ENCODE measurements at regions not wholly inside any gene's neighbourhood (a gene's known extent, or its start where the extent isn't known, plus 50 kb on each side); places are given as distances from the start of the nearest gene placed in this dataset.

GRCh38 chr9:108188976-108189375 is 666.8 kb downstream of the ACTL7B start:
- Histone ChIP-seq H3K36me3 (ENCODE audit: insufficient read depth, insufficient read length, low read length) (no peaks in the 10 kb centered on the region), H3K9ac (ENCODE audit: insufficient read length, low read depth) (no peak overlapping the region), H3K4me1 (ENCODE audit: insufficient read depth, insufficient read length) (no peaks in the 10 kb centered on the region), H3K4me3 (ENCODE audit: insufficient read length, low read depth) (no peak overlapping the region), H3K27me3 (ENCODE audit: insufficient read depth, insufficient read length) (no peaks in the 10 kb centered on the region), H3K9me3 (ENCODE audit: insufficient read depth, low read length) (no peaks in the 10 kb centered on the region)
- TF ChIP-seq SUZ12 (IDR thresholded peaks at IDR 0.05; ENCODE audit: extremely low read depth, insufficient read depth, insufficient read length) (no peak), YY1 (IDR thresholded peaks at IDR 0.05; ENCODE audit: insufficient read depth, insufficient read length) (no peak), ZNF274 (IDR thresholded peaks at IDR 0.05; ENCODE audit: low read depth, low read length) (no peak)
- DNase-seq (ENCODE audit: low read depth, low spot score), result no peak

GRCh38 chr9:108188482-108188881 is 667.3 kb downstream of the ACTL7B start:
- H3K36me3 ChIP-seq (ENCODE audit: insufficient read depth, insufficient read length, low read length), result no peaks in the 10 kb centered on the region
- no peak overlapping the region for H3K9ac ChIP-seq (ENCODE audit: insufficient read length, low read depth)
- no peak for DNase-seq (ENCODE audit: low read depth, low spot score)
- H3K9me3 ChIP-seq (ENCODE audit: insufficient read depth, low read length), result no peaks in the 10 kb centered on the region
- no peaks in the 10 kb centered on the region for H3K4me1 ChIP-seq (ENCODE audit: insufficient read depth, insufficient read length)
- H3K27me3 ChIP-seq (ENCODE audit: insufficient read depth, insufficient read length), result no peaks in the 10 kb centered on the region
- TF ChIP-seq YY1 (IDR thresholded peaks at IDR 0.05; ENCODE audit: insufficient read depth, insufficient read length) (no peak), SUZ12 (IDR thresholded peaks at IDR 0.05; ENCODE audit: extremely low read depth, insufficient read depth, insufficient read length) (no peak), ZNF274 (IDR thresholded peaks at IDR 0.05; ENCODE audit: low read depth, low read length) (no peak)
- H3K4me3 ChIP-seq (ENCODE audit: insufficient read length, low read depth), result no peak overlapping the region

- Histone ChIP-seq H3K9ac (ENCODE audit: insufficient read length, low read depth) (no peak overlapping the region), H3K36me3 (ENCODE audit: insufficient read depth, insufficient read length, low read length) (no peaks in the 10 kb centered on the region), H3K27me3 (ENCODE audit: insufficient read depth, insufficient read length) (no peaks in the 10 kb centered on the region), H3K4me3 (ENCODE audit: insufficient read length, low read depth) (no peak overlapping the region), H3K9me3 (ENCODE audit: insufficient read depth, low read length) (no peaks in the 10 kb centered on the region), H3K4me1 (ENCODE audit: insufficient read depth, insufficient read length) (no peaks in the 10 kb centered on the region)
- TF ChIP-seq YY1 (IDR thresholded peaks at IDR 0.05; ENCODE audit: insufficient read depth, insufficient read length), result no peak
- TF ChIP-seq ZNF274 (IDR thresholded peaks at IDR 0.05; ENCODE audit: low read depth, low read length), result no peak
- TF ChIP-seq SUZ12 (IDR thresholded peaks at IDR 0.05; ENCODE audit: extremely low read depth, insufficient read depth, insufficient read length), result no peak
- no peak for DNase-seq (ENCODE audit: low read depth, low spot score)
Observed at GRCh38 chr9:108186642-108187395, 669.0 kb downstream of the ACTL7B start.

- Histone ChIP-seq H3K9me3 (ENCODE audit: insufficient read depth, low read length) (no peaks in the 10 kb centered on the region), H3K36me3 (ENCODE audit: insufficient read depth, insufficient read length, low read length) (no peaks in the 10 kb centered on the region), H3K9ac (ENCODE audit: insufficient read length, low read depth) (no peak overlapping the region), H3K27me3 (ENCODE audit: insufficient read depth, insufficient read length) (no peaks in the 10 kb centered on the region), H3K4me1 (ENCODE audit: insufficient read depth, insufficient read length) (no peaks in the 10 kb centered on the region), H3K4me3 (ENCODE audit: insufficient read length, low read depth) (no peak overlapping the region)
- DNase-seq (ENCODE audit: low read depth, low spot score), result no peak
- no peak for TF ChIP-seq SUZ12 (IDR thresholded peaks at IDR 0.05; ENCODE audit: extremely low read depth, insufficient read depth, insufficient read length)
- TF ChIP-seq ZNF274 (IDR thresholded peaks at IDR 0.05; ENCODE audit: low read depth, low read length), result no peak
- TF ChIP-seq YY1 (IDR thresholded peaks at IDR 0.05; ENCODE audit: insufficient read depth, insufficient read length), result no peak
Observed at GRCh38 chr9:108185613-108186012, 670.2 kb downstream of the ACTL7B start.

GRCh38 chr9:108184941-108185340 is 670.8 kb downstream of the ACTL7B start:
- no peaks in the 10 kb centered on the region for H3K4me1 ChIP-seq (ENCODE audit: insufficient read depth, insufficient read length)
- H3K9me3 ChIP-seq (ENCODE audit: insufficient read depth, low read length), result no peaks in the 10 kb centered on the region
- H3K9ac ChIP-seq (ENCODE audit: insufficient read length, low read depth), result no peak overlapping the region
- no peak for DNase-seq (ENCODE audit: low read depth, low spot score)
- TF ChIP-seq ZNF274 (IDR thresholded peaks at IDR 0.05; ENCODE audit: low read depth, low read length), result no peak
- TF ChIP-seq SUZ12 (IDR thresholded peaks at IDR 0.05; ENCODE audit: extremely low read depth, insufficient read depth, insufficient read length), result no peak
- no peak for TF ChIP-seq YY1 (IDR thresholded peaks at IDR 0.05; ENCODE audit: insufficient read depth, insufficient read length)
- H3K36me3 ChIP-seq (ENCODE audit: insufficient read depth, insufficient read length, low read length), result no peaks in the 10 kb centered on the region
- H3K27me3 ChIP-seq (ENCODE audit: insufficient read depth, insufficient read length), result no peaks in the 10 kb centered on the region
- no peak overlapping the region for H3K4me3 ChIP-seq (ENCODE audit: insufficient read length, low read depth)

- no peak for DNase-seq (ENCODE audit: low read depth, low spot score)
- Histone ChIP-seq H3K9me3 (ENCODE audit: insufficient read depth, low read length) (no peaks in the 10 kb centered on the region), H3K27me3 (ENCODE audit: insufficient read depth, insufficient read length) (no peaks in the 10 kb centered on the region), H3K36me3 (ENCODE audit: insufficient read depth, insufficient read length, low read length) (no peaks in the 10 kb centered on the region), H3K9ac (ENCODE audit: insufficient read length, low read depth) (no peak overlapping the region), H3K4me1 (ENCODE audit: insufficient read depth, insufficient read length) (no peaks in the 10 kb centered on the region), H3K4me3 (ENCODE audit: insufficient read length, low read depth) (no peak overlapping the region)
- TF ChIP-seq YY1 (IDR thresholded peaks at IDR 0.05; ENCODE audit: insufficient read depth, insufficient read length) (no peak), SUZ12 (IDR thresholded peaks at IDR 0.05; ENCODE audit: extremely low read depth, insufficient read depth, insufficient read length) (no peak), ZNF274 (IDR thresholded peaks at IDR 0.05; ENCODE audit: low read depth, low read length) (no peak)
Observed at GRCh38 chr9:108184009-108184408, 671.8 kb downstream of the ACTL7B start.

- no peaks in the 10 kb centered on the region for H3K27me3 ChIP-seq (ENCODE audit: insufficient read depth, insufficient read length)
- TF ChIP-seq YY1 (IDR thresholded peaks at IDR 0.05; ENCODE audit: insufficient read depth, insufficient read length) (no peak), ZNF274 (IDR thresholded peaks at IDR 0.05; ENCODE audit: low read depth, low read length) (no peak), SUZ12 (IDR thresholded peaks at IDR 0.05; ENCODE audit: extremely low read depth, insufficient read depth, insufficient read length) (no peak)
- DNase-seq (ENCODE audit: low read depth, low spot score), result no peak
Observed at GRCh38 chr9:108182950-108183381, 672.8 kb downstream of the ACTL7B start.

More at GRCh38 chr9:108182950-108183381, 672.8 kb downstream of the ACTL7B start:
- Histone ChIP-seq H3K4me3 (ENCODE audit: insufficient read length, low read depth) (no peak overlapping the region), H3K36me3 (ENCODE audit: insufficient read depth, insufficient read length, low read length) (no peaks in the 10 kb centered on the region), H3K4me1 (ENCODE audit: insufficient read depth, insufficient read length) (no peaks in the 10 kb centered on the region), H3K9me3 (ENCODE audit: insufficient read depth, low read length) (no peaks in the 10 kb centered on the region), H3K9ac (ENCODE audit: insufficient read length, low read depth) (no peak overlapping the region)

All from NT2/D1 (cell line).